ENCODE measurements at regions not wholly inside any gene's neighbourhood (a gene's known extent, or its start where the extent isn't known, plus 50 kb on each side); places are given as distances from the start of the nearest gene placed in this dataset.
A peak's percentile ranks its signal among the peaks of the same experiment; 100 is the strongest.

GRCh38 chr5:57779383-57780223, 297.0 kb upstream of the ACTBL2 start:
- Mint-ChIP-seq H3K27me3 (peaks cover 4% of the 10 kb centered on the region), H3K4me3 (no peak overlapping the region), H3K36me3 (no peaks in the 10 kb centered on the region), H3K9me3 (peaks cover 0 to 2% (median 0%) of the 10 kb centered on the region in 7 donors), H3K27ac (no peak overlapping the region), H3K4me1 (no peaks in the 10 kb centered on the region)
- Histone ChIP-seq H3K27ac (ENCODE audit: insufficient read depth, low read length, poor library complexity, severe bottlenecking) (no peak overlapping the region), H3K4me3 (ENCODE audit: low read depth, low read length) (no peak overlapping the region), H3K27me3 (ENCODE audit: control insufficient read depth, insufficient read depth, low read length) (no peaks in the 10 kb centered on the region), H3K36me3 (ENCODE audit: control insufficient read depth, insufficient read depth, low read length) (no peaks in the 10 kb centered on the region), H3K9me3 (ENCODE audit: control insufficient read depth in 2 of 2, low read length in 2 of 2) (no peaks in the 10 kb centered on the region), H3K4me1 (ENCODE audit: control insufficient read depth, insufficient read depth, low read length, poor library complexity, severe bottlenecking) (no peaks in the 10 kb centered on the region)
- ATAC-seq (ENCODE audit: low read depth in 2 of 2) (no peak), DNase-seq (peak in 2 of 3 donors; percentile 15 to 45)

GRCh38 chr5:57778501-57779091, 296.0 kb upstream of the ACTBL2 start:
- no peaks in the 10 kb centered on the region for H3K36me3 ChIP-seq (ENCODE audit: control insufficient read depth, insufficient read depth, low read length)
- no peak for ATAC-seq (ENCODE audit: low read depth in 2 of 2)
- no peak overlapping the region for H3K27ac Mint-ChIP-seq
- peaks cover 0 to 2% (median 0%) of the 10 kb centered on the region in 7 donors for H3K9me3 Mint-ChIP-seq
- H3K27me3 ChIP-seq (ENCODE audit: control insufficient read depth, insufficient read depth, low read length), result no peaks in the 10 kb centered on the region
- H3K4me1 Mint-ChIP-seq, result no peaks in the 10 kb centered on the region
- no peak overlapping the region for H3K4me3 ChIP-seq (ENCODE audit: low read depth, low read length)
- no peaks in the 10 kb centered on the region for H3K36me3 Mint-ChIP-seq
- H3K27ac ChIP-seq (ENCODE audit: insufficient read depth, low read length, poor library complexity, severe bottlenecking), result no peak overlapping the region
- H3K9me3 ChIP-seq (ENCODE audit: control insufficient read depth in 2 of 2, low read length in 2 of 2), result no peaks in the 10 kb centered on the region
- H3K4me1 ChIP-seq (ENCODE audit: control insufficient read depth, insufficient read depth, low read length, poor library complexity, severe bottlenecking), result no peaks in the 10 kb centered on the region
- H3K27me3 Mint-ChIP-seq, result peaks cover 4% of the 10 kb centered on the region
- DNase-seq, result no peak
- no peak overlapping the region for H3K4me3 Mint-ChIP-seq

GRCh38 chr5:57777174-57777581, 294.6 kb upstream of the ACTBL2 start:
- Histone ChIP-seq H3K4me1 (ENCODE audit: control insufficient read depth, insufficient read depth, low read length, poor library complexity, severe bottlenecking) (no peaks in the 10 kb centered on the region), H3K4me3 (ENCODE audit: low read depth, low read length) (no peak overlapping the region), H3K9me3 (ENCODE audit: control insufficient read depth in 2 of 2, low read length in 2 of 2) (no peaks in the 10 kb centered on the region), H3K36me3 (ENCODE audit: control insufficient read depth, insufficient read depth, low read length) (no peaks in the 10 kb centered on the region), H3K27ac (ENCODE audit: insufficient read depth, low read length, poor library complexity, severe bottlenecking) (no peak overlapping the region), H3K27me3 (ENCODE audit: control insufficient read depth, insufficient read depth, low read length) (no peaks in the 10 kb centered on the region)
- H3K9me3 Mint-ChIP-seq, result peaks cover 0 to 2% (median 0%) of the 10 kb centered on the region in 7 donors
- H3K36me3 Mint-ChIP-seq, result no peaks in the 10 kb centered on the region
- peaks cover 4% of the 10 kb centered on the region for H3K27me3 Mint-ChIP-seq
- no peak overlapping the region for H3K27ac Mint-ChIP-seq
- ATAC-seq (ENCODE audit: low read depth in 2 of 2) (no peak), DNase-seq (no peak)
- H3K4me1 Mint-ChIP-seq, result no peaks in the 10 kb centered on the region
- no peak overlapping the region for H3K4me3 Mint-ChIP-seq

- H3K27me3 ChIP-seq (ENCODE audit: control insufficient read depth, insufficient read depth, low read length), result no peaks in the 10 kb centered on the region
- H3K36me3 ChIP-seq (ENCODE audit: control insufficient read depth, insufficient read depth, low read length), result no peaks in the 10 kb centered on the region
- H3K27me3 Mint-ChIP-seq, result no peaks in the 10 kb centered on the region
- peaks cover 0 to 2% (median 0%) of the 10 kb centered on the region in 7 donors for H3K9me3 Mint-ChIP-seq
- H3K4me3 ChIP-seq (ENCODE audit: low read depth, low read length), result no peak overlapping the region
- no peak overlapping the region for H3K27ac Mint-ChIP-seq
- DNase-seq (no peak), ATAC-seq (ENCODE audit: low read depth in 2 of 2) (no peak)
- H3K9me3 ChIP-seq (ENCODE audit: control insufficient read depth in 2 of 2, low read length in 2 of 2), result no peaks in the 10 kb centered on the region
- H3K4me1 ChIP-seq (ENCODE audit: control insufficient read depth, insufficient read depth, low read length, poor library complexity, severe bottlenecking), result no peaks in the 10 kb centered on the region
- no peak overlapping the region for H3K27ac ChIP-seq (ENCODE audit: insufficient read depth, low read length, poor library complexity, severe bottlenecking)
- H3K4me1 Mint-ChIP-seq, result no peaks in the 10 kb centered on the region
- no peak overlapping the region for H3K4me3 Mint-ChIP-seq
- H3K36me3 Mint-ChIP-seq, result no peaks in the 10 kb centered on the region
Measured at GRCh38 chr5:57776035-57776434, 293.4 kb upstream of the ACTBL2 start.

GRCh38 chr5:57774439-57774838, 291.8 kb upstream of the ACTBL2 start:
- DNase-seq (no peak), ATAC-seq (ENCODE audit: low read depth in 2 of 2) (no peak)
- Histone ChIP-seq H3K4me3 (ENCODE audit: low read depth, low read length) (no peak overlapping the region), H3K4me1 (ENCODE audit: control insufficient read depth, insufficient read depth, low read length, poor library complexity, severe bottlenecking) (no peaks in the 10 kb centered on the region), H3K27me3 (ENCODE audit: control insufficient read depth, insufficient read depth, low read length) (no peaks in the 10 kb centered on the region), H3K27ac (ENCODE audit: insufficient read depth, low read length, poor library complexity, severe bottlenecking) (no peak overlapping the region), H3K9me3 (ENCODE audit: control insufficient read depth in 2 of 2, low read length in 2 of 2) (no peaks in the 10 kb centered on the region), H3K36me3 (ENCODE audit: control insufficient read depth, insufficient read depth, low read length) (no peaks in the 10 kb centered on the region)
- H3K27me3 Mint-ChIP-seq, result no peaks in the 10 kb centered on the region
- no peaks in the 10 kb centered on the region for H3K9me3 Mint-ChIP-seq
- no peak overlapping the region for H3K4me3 Mint-ChIP-seq
- H3K36me3 Mint-ChIP-seq, result no peaks in the 10 kb centered on the region
- H3K4me1 Mint-ChIP-seq, result no peaks in the 10 kb centered on the region
- H3K27ac Mint-ChIP-seq, result no peak overlapping the region

- Mint-ChIP-seq H3K27ac (no peak overlapping the region), H3K27me3 (peaks cover 4% of the 10 kb centered on the region), H3K36me3 (no peaks in the 10 kb centered on the region), H3K9me3 (no peaks in the 10 kb centered on the region), H3K4me1 (no peaks in the 10 kb centered on the region), H3K4me3 (no peak overlapping the region)
- peak in 1 of 3 donors; percentile 1 for DNase-seq
- Histone ChIP-seq H3K4me1 (ENCODE audit: control insufficient read depth, insufficient read depth, low read length, poor library complexity, severe bottlenecking) (no peaks in the 10 kb centered on the region), H3K27me3 (ENCODE audit: control insufficient read depth, insufficient read depth, low read length) (no peaks in the 10 kb centered on the region), H3K36me3 (ENCODE audit: control insufficient read depth, insufficient read depth, low read length) (no peaks in the 10 kb centered on the region), H3K9me3 (ENCODE audit: control insufficient read depth in 2 of 2, low read length in 2 of 2) (no peaks in the 10 kb centered on the region), H3K4me3 (ENCODE audit: low read depth, low read length) (no peak overlapping the region), H3K27ac (ENCODE audit: insufficient read depth, low read length, poor library complexity, severe bottlenecking) (no peak overlapping the region)
- no peak for ATAC-seq (ENCODE audit: low read depth in 2 of 2)
Measured at GRCh38 chr5:57772512-57772911, 289.9 kb upstream of the ACTBL2 start.

GRCh38 chr5:57770039-57770438, 287.4 kb upstream of the ACTBL2 start:
- no peaks in the 10 kb centered on the region for H3K4me1 Mint-ChIP-seq
- no peak overlapping the region for H3K4me3 Mint-ChIP-seq

GRCh38 chr5:57768745-57769144, 286.1 kb upstream of the ACTBL2 start:
- Histone ChIP-seq H3K27ac (ENCODE audit: insufficient read depth, low read length, poor library complexity, severe bottlenecking) (no peak overlapping the region), H3K4me3 (ENCODE audit: low read depth, low read length) (no peak overlapping the region), H3K36me3 (ENCODE audit: control insufficient read depth, insufficient read depth, low read length) (no peaks in the 10 kb centered on the region), H3K9me3 (ENCODE audit: control insufficient read depth in 2 of 2, low read length in 2 of 2) (no peaks in the 10 kb centered on the region), H3K27me3 (ENCODE audit: control insufficient read depth, insufficient read depth, low read length) (no peaks in the 10 kb centered on the region), H3K4me1 (ENCODE audit: control insufficient read depth, insufficient read depth, low read length, poor library complexity, severe bottlenecking) (no peaks in the 10 kb centered on the region)
- Mint-ChIP-seq H3K27me3 (peaks cover 4% of the 10 kb centered on the region), H3K36me3 (no peaks in the 10 kb centered on the region), H3K27ac (no peak overlapping the region), H3K9me3 (no peaks in the 10 kb centered on the region), H3K4me1 (no peaks in the 10 kb centered on the region), H3K4me3 (no peak overlapping the region)
- ATAC-seq (ENCODE audit: low read depth in 2 of 2) (no peak), DNase-seq (no peak)

More at GRCh38 chr5:57770039-57770438, 287.4 kb upstream of the ACTBL2 start:
- H3K36me3 ChIP-seq (ENCODE audit: control insufficient read depth, insufficient read depth, low read length), result no peaks in the 10 kb centered on the region
- Mint-ChIP-seq H3K27me3 (peaks cover 4% of the 10 kb centered on the region), H3K9me3 (no peaks in the 10 kb centered on the region), H3K36me3 (no peaks in the 10 kb centered on the region), H3K27ac (no peak overlapping the region)
- no peak for ATAC-seq (ENCODE audit: low read depth in 2 of 2)
- H3K4me1 ChIP-seq (ENCODE audit: control insufficient read depth, insufficient read depth, low read length, poor library complexity, severe bottlenecking), result no peaks in the 10 kb centered on the region
- H3K9me3 ChIP-seq (ENCODE audit: control insufficient read depth in 2 of 2, low read length in 2 of 2), result no peaks in the 10 kb centered on the region
- H3K27ac ChIP-seq (ENCODE audit: insufficient read depth, low read length, poor library complexity, severe bottlenecking), result no peak overlapping the region
- H3K27me3 ChIP-seq (ENCODE audit: control insufficient read depth, insufficient read depth, low read length), result no peaks in the 10 kb centered on the region
- H3K4me3 ChIP-seq (ENCODE audit: low read depth, low read length), result no peak overlapping the region
- DNase-seq, result no peak

Measured in CD4-positive, CD25-positive, alpha-beta regulatory T cell (primary cell).